Ureter (tissue), 1 donor: ENCODE measurements at regions not wholly inside any gene's neighbourhood (a gene's known extent, or its start where the extent isn't known, plus 50 kb on each side); places are given as distances from the start of the nearest gene placed in this dataset.
"Not testable (repeated sequence)": the region's sequence is repeated elsewhere in the genome, so short reads cannot be mapped to it uniquely, and the experiment has no call there.

Experiments used
- DNase-seq: peaks from one replicate; pipeline ENCODE4 v3.0.0-alpha.2; 2020; ENCODE audit warnings: low spot score
- donor health status: DM: yes; HTN: yes; CAD: no.

GRCh38 chr14:52202151-52202550, 65.3 kb upstream of the PTGDR start:
- DNase-seq = no peak

- DNase-seq = no peak
Observed at GRCh38 chr14:52190337-52190931, 77.1 kb upstream of the PTGDR start.

DNA sequence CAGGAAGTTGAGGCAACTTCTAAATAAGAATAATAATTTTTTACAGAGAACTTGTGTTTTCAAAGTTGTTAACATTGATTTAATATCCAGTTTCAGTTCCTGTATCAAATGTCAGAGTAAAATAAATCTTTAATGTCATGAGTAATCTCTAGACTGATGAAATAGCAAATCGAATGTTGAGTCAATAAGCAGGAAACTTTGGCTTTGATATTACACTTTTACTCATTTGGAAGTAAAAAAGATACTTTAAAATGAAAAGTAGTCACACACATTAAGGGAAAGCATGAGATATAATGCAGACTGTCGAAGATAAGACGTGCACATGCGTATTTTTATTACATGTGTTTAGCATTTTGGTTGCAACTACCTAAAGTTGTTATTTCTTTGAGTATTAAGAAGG, 78.2 kb upstream of the PTGDR start:
- DNase-seq = no peak

- DNase-seq = no peak
Observed at GRCh38 chr14:52188381-52188780, 79.1 kb upstream of the PTGDR start.

- DNase-seq = no peak
Observed at GRCh38 chr14:52185178-52185577, 82.3 kb upstream of the PTGDR start.

DNA sequence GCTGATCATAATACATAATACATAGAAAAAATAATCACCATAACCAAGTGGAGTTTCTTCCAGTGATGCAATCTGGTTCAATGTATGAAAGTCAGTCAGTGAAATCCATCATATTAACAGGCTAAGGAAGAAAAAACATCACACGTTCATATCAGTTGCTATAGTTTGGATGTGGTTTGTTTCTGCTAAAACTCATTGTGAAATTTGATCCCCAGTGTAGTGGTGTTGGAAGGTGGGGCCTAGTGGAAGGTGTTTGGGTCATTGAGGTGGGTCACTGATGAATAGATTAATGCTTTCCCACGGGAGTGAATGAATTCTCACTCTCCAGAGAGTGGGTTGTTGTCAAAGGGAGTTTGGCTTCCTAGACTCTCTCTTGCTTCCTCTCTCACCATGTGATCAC, 84.6 kb upstream of the PTGDR start:
- no peak for DNase-seq

GRCh38 chr14:52179141-52179790, 88.2 kb upstream of the PTGDR start:
- DNase-seq = no peak

- no peak for DNase-seq
Observed at GRCh38 chr14:52175982-52176502, 91.5 kb upstream of the PTGDR start.

DNA sequence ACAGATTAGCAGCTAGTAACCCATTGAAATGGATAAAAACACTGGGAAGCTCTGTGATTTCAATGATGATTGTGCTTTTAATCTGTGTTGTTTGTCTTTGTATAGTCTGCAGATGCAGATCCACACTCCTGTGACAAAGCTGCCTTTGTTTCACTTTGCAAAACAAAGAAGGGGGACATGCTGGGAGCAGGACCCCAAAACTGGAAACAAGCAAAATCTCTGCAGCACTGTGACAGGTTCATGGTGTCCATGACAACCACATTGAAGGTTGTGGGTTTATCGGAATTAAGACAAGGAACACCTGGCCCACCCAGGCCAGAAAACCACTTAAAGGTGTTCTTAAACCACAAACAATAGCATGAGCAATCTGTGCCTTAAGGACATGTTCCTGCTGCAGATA, 95.6 kb upstream of the PTGDR start:
- DNase-seq = not testable (repeated sequence)

GRCh38 chr14:52166822-52167221, 98.0 kb upstream of the NID2 start:
- no peak for DNase-seq

DNA sequence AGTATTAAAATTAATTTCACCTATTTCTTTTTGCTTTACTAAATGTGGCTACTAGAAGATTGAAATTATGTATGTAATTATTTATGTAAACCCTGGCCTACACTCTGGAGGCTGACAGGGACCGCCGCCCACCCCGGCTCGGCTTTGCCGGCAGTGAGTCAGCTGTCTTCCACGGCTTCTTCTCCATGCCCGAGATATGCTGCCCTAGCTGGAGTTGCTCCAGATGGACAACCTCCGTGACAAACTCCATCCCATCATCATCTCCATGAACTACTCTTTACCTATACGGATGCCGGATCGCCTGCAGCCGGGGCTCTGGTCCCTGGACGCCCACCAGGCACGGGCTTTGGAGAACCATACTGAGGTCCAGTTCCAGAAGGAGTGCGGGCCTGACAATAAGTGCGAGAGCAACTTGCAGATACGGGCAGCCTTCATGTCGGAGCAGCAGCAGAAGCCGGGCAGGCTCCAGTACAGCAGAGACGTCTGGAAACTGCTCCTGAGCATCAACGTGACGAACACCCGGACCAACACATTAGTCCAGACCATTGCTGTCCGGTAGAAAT, 86.9 kb upstream of the NID2 start:
- DNase-seq = no peak

GRCh38 chr14:52154992-52155650, 86.3 kb upstream of the NID2 start:
- no peak for DNase-seq

GRCh38 chr14:52153939-52154338, 85.1 kb upstream of the NID2 start:
- no peak for DNase-seq

GRCh38 chr14:52150162-52150561, 81.3 kb upstream of the NID2 start:
- no peak for DNase-seq

- no peak for DNase-seq
Observed at GRCh38 chr14:52148371-52148770, 79.5 kb upstream of the NID2 start.

DNA sequence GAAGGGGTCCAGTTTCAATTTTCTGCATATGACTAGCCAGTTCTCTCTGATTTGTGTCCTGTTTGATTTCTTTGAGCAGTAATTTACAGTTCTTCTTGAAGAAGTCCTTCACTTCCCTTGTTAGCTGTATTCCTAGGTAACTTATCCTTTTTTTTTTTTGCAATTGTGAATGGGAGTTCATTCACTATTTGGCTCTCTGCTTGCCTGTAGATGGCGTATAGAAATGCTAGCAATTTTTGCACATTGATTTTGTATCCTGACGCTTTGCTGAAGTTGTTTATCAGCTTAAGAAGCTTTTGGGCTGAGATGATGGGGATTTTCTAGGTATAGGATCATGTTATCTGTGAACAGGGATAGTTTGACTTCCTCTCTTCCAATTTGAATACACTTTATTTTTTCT, 77.6 kb upstream of the NID2 start:
- no peak for DNase-seq

GRCh38 chr14:52144099-52144498, 75.2 kb upstream of the NID2 start:
- not testable (repeated sequence) for DNase-seq

DNA sequence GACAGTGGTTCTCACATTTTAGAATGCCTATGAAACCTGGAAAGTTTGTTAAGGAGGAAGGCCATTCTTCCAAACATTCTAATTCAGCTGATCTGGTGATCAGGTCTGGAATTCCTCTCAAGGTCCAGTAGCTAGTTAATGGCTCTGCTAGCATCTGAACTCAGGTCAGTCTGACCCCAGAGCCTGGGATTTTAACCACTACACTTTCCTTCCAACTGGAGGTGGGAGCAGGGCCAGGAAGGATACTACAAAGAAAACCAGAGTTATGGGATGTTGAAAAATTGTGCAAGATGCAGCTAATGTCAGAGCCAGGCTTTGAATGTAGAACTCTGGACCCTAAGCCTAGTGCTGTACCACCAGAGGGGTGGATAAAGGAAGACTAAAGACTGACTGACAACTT, 73.6 kb upstream of the NID2 start:
- DNase-seq = no peak

DNA sequence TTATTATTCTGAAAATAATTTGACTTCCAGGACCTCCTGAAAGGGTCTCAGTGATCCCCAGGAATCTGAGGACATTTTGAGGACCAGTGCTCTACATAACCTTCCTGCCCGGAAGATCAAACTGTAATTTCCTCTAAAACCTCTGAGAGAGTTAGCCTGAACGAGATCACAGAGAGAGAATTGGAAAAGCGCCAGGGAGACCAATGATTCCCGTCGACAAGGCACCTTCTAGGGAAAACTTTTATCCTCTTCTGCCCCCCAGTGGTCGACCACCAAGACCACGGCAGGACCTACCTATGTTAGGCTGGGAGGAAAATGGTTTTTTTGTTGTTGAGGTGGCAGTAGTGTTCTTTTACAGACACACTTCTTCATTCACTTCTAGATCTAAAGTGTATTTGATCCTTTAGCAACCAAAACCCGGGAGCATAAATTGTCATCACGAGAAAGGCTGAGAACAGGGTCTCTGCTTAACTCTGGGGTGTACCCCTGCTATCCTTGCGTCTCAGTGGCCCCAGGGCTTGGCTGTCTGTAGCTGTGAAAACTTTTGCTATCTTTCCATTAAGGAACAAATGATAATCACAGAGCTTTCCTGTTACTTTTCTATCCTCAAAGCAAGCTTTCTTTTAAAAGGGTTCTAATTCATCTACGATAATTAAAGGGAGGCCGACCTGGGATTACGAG, 62.9 kb upstream of the NID2 start:
- peak; percentile 85 for DNase-seq

- DNase-seq = no peak
Observed at GRCh38 chr14:52129721-52130120, 60.9 kb upstream of the NID2 start.

DNA sequence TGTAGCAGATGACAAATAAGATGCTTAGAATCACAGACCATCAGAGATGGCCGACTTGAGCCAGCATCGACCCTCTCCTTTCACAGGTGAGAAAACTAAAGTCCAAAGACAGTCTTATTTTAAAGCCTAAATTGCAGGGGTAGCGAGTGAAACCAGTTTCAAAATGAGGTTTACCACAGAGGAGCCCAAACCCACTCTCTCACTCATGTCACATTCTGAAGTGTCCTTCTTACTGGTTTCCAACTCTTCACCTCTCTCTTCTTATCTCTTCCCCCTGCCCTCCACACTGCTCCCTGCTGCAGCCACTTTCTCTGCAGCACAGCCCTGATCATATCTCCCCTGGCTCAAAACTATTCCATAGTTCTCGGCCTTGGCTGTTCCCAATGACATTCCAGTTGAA, 57.0 kb upstream of the NID2 start:
- no peak for DNase-seq
